ENCODE measurements at regions not wholly inside any gene's neighbourhood (a gene's known extent, or its start where the extent isn't known, plus 50 kb on each side); places are given as distances from the start of the nearest gene placed in this dataset.

DNA sequence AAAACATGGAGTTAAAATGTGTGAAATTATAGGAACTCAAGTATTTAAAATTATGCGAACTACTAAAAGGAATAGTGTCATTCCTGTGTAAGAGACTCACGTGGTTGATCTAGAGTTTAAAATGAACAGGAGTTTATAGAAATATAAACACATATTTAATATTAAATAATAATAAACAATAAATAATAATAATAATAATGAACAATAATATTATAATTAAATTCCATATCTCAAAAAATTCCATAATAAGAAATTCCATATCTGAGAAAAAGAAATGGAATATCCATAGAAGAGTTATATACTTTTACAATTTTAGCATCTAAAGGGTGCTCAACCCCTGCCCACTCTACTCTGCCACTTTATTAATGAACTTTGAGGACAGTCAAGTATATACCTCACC is 429.6 kb downstream of the TNS3 start:
- Histone ChIP-seq H3K4me1 (peaks cover 0 to 29% (median 16%) of the 10 kb centered on the region in 9 donors), H3K4me3 (no peak overlapping the region), H3K27ac (no peak overlapping the region), H3K36me3 (no peaks in the 10 kb centered on the region), H3K27me3 (no peaks in the 10 kb centered on the region), H3K9me3 (no peaks in the 10 kb centered on the region)
- ATAC-seq (no peak), DNase-seq (no peak)
- intact Hi-C loops (cut with DNase I): no loop called here
- WGBS, 2 donors: 97 to 99% methylated on average over 2 of the region's 2 CpGs
- TF ChIP-seq, protein P1, sequence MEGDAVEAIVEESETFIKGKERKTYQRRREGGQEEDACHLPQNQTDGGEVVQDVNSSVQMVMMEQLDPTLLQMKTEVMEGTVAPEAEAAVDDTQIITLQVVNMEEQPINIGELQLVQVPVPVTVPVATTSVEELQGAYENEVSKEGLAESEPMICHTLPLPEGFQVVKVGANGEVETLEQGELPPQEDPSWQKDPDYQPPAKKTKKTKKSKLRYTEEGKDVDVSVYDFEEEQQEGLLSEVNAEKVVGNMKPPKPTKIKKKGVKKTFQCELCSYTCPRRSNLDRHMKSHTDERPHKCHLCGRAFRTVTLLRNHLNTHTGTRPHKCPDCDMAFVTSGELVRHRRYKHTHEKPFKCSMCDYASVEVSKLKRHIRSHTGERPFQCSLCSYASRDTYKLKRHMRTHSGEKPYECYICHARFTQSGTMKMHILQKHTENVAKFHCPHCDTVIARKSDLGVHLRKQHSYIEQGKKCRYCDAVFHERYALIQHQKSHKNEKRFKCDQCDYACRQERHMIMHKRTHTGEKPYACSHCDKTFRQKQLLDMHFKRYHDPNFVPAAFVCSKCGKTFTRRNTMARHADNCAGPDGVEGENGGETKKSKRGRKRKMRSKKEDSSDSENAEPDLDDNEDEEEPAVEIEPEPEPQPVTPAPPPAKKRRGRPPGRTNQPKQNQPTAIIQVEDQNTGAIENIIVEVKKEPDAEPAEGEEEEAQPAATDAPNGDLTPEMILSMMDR (IDR thresholded peaks at IDR 0.05): no peak

DNA sequence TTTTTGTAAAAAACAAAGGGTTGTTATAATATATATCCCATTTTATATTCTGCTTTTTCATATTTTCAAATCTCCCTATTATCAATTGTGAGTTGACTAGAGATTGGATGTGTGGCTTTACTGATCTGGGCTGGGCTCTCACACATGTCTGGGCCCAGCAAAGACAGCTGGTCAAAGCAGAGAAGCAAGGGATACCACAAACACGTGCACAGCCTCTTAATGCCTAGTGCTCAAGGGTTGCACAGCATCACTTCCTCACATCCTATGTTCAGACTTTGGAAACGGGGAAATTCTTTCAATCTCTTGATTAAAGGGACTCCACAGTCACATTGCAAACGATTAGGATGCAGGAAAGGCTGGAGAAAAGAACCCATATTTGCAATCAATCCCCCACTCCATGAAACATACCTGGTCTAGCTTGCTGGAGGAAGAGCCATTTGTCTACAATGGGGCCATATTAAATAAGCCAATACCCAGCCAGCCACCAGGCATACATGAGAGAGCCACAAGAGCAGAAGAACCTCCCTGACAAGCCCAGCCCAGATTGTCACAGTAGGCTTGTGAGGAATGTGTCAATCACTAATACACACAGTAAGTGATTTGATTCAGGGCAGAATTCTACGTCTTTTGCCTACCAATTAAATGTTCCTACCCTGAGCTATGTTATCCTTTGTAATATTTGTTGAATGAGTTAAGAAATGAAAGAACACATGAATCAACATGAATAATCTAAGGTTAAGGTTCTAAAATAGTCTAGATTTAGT is 431.2 kb downstream of the TNS3 start:
- DNase-seq (no peak), ATAC-seq (no peak)
- WGBS, 2 donors: 89% methylated on average over 4 of the region's 4 CpGs
- Histone ChIP-seq H3K27ac (no peak overlapping the region), H3K27me3 (no peaks in the 10 kb centered on the region), H3K4me3 (no peak overlapping the region), H3K36me3 (no peaks in the 10 kb centered on the region), H3K9me3 (no peaks in the 10 kb centered on the region), H3K4me1 (peaks cover 0 to 29% (median 16%) of the 10 kb centered on the region in 9 donors)
- intact Hi-C loops (cut with DNase I): no loop called here
- TF ChIP-seq, protein P1 (IDR thresholded peaks at IDR 0.05): no peak

DNA sequence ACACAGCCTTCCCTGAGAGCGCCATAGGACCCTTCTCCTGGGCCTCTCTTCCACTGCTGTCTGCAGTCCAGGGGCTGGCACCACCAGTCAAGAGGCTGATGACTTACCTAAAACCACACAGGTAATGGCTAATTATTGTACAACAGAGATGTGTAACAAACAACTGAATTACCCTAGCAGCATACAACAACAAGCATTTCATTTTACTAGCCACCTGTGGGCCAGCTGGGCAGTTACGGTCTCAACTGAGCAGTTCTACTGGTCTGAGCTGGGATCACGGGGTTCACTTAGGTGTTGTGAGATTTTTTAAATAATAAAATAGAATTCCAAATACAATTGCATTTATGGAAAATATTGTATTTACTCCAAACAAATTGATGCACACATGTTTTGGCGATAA is 431.9 kb downstream of the TNS3 start:
- TF ChIP-seq, protein P1 (IDR thresholded peaks at IDR 0.05): no peak
- ATAC-seq: no peak
- Histone ChIP-seq H3K9me3 (no peaks in the 10 kb centered on the region), H3K4me1 (peaks cover 0 to 29% (median 16%) of the 10 kb centered on the region in 9 donors), H3K27me3 (no peaks in the 10 kb centered on the region), H3K27ac (no peak overlapping the region), H3K4me3 (no peak overlapping the region), H3K36me3 (no peaks in the 10 kb centered on the region)
- WGBS, 2 donors: 97 to 100% methylated on average over 4 of the region's 4 CpGs
- no peak for DNase-seq
- intact Hi-C loops (cut with DNase I): no loop called here

DNA sequence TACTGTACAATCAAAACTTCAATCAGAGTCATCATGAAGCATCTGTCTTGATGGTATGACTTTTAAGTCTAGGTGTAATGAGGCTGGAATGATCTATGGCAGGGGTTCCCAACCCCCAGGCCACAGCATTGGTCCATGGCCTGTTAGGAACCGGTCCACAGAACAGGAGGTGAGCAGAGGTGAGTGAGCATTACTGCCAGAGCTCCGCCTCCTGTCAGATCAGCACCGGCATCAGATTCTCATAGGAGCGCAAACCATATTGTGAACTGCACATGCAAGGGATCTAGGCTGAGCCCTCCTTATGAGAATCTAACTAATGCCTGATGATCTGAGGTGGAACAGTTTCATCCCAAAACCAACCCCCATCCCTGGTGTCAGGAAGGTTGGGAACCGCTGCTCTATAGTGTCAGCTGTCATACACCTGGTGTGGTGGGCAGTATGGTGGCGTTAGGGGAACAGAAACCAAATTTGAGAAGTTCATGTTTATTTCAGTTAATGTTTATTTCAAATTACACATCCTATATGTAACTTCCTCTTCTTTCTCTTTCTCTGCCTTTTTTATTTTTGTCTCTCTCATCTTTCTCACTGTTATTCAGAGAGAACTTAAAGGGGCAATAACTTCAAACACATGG is 432.6 kb downstream of the TNS3 start:
- intact Hi-C loops (cut with DNase I): no loop called here
- DNase-seq (no peak), ATAC-seq (no peak)
- Histone ChIP-seq H3K4me3 (no peak overlapping the region), H3K4me1 (peaks cover 0 to 26% (median 16%) of the 10 kb centered on the region in 9 donors), H3K27ac (no peak overlapping the region), H3K9me3 (no peaks in the 10 kb centered on the region), H3K36me3 (no peaks in the 10 kb centered on the region), H3K27me3 (no peaks in the 10 kb centered on the region)
- whole genome bisulfite sequencing, 2 donors: 92 to 94% methylated on average over 6 of the region's 6 CpGs
- TF ChIP-seq, protein P1 (IDR thresholded peaks at IDR 0.05): no peak
